GM12892 (cell line): ENCODE measurements at regions not wholly inside any gene's neighbourhood (a gene's known extent, or its start where the extent isn't known, plus 50 kb on each side); places are given as distances from the start of the nearest gene placed in this dataset.

Experiments
- POLR2A ChIP-seq: IDR thresholded peaks from 2 replicates; pipeline ENCODE4 v1.6.1; 2011; ENCODE audit warnings: low read depth, low read length, control low read depth
- POLR2AphosphoS5 ChIP-seq: IDR thresholded peaks from 2 replicates; pipeline ENCODE4 v1.6.1; 2011; ENCODE audit warnings: low read depth, low read length, control low read depth

GRCh38 chr11:43583548-43583947 lies 97.0 kb upstream of the HSD17B12 start:
- no peak for TF ChIP-seq POLR2AphosphoS5
- TF ChIP-seq POLR2A, result no peak
